ENCODE measurements at regions not wholly inside any gene's neighbourhood (a gene's known extent, or its start where the extent isn't known, plus 50 kb on each side); places are given as distances from the start of the nearest gene placed in this dataset.

- Histone ChIP-seq H3K4me3 (peak overlapping the region; percentile 55), H3K27ac (peak overlapping the region in 1 of 2 donors; percentile 82), H3K27me3 (no peaks in the 10 kb centered on the region), H3K4me1 (ENCODE audit: insufficient read depth) (no peaks in the 10 kb centered on the region), H3K9me3 (no peaks in the 10 kb centered on the region), H3K36me3 (no peaks in the 10 kb centered on the region)
- intact Hi-C loops (cut with DNase I): loop anchor here in 2 of 4 donors (5.0 to 10.0 kb wide), 3 partner anchors 40 to 173 kb away; a partner anchor contains a TSS
- DNase-seq: no peak
- TF ChIP-seq, protein P1, sequence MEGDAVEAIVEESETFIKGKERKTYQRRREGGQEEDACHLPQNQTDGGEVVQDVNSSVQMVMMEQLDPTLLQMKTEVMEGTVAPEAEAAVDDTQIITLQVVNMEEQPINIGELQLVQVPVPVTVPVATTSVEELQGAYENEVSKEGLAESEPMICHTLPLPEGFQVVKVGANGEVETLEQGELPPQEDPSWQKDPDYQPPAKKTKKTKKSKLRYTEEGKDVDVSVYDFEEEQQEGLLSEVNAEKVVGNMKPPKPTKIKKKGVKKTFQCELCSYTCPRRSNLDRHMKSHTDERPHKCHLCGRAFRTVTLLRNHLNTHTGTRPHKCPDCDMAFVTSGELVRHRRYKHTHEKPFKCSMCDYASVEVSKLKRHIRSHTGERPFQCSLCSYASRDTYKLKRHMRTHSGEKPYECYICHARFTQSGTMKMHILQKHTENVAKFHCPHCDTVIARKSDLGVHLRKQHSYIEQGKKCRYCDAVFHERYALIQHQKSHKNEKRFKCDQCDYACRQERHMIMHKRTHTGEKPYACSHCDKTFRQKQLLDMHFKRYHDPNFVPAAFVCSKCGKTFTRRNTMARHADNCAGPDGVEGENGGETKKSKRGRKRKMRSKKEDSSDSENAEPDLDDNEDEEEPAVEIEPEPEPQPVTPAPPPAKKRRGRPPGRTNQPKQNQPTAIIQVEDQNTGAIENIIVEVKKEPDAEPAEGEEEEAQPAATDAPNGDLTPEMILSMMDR (IDR thresholded peaks at IDR 0.05): no peak
- TF ChIP-seq EP300 (IDR thresholded peaks at IDR 0.05): no peak
- no peak for TF ChIP-seq POLR2A (IDR thresholded peaks at IDR 0.05)
Measured at GRCh38 chr6:26197636-26197932, 110.4 kb downstream of the HFE start.

DNA sequence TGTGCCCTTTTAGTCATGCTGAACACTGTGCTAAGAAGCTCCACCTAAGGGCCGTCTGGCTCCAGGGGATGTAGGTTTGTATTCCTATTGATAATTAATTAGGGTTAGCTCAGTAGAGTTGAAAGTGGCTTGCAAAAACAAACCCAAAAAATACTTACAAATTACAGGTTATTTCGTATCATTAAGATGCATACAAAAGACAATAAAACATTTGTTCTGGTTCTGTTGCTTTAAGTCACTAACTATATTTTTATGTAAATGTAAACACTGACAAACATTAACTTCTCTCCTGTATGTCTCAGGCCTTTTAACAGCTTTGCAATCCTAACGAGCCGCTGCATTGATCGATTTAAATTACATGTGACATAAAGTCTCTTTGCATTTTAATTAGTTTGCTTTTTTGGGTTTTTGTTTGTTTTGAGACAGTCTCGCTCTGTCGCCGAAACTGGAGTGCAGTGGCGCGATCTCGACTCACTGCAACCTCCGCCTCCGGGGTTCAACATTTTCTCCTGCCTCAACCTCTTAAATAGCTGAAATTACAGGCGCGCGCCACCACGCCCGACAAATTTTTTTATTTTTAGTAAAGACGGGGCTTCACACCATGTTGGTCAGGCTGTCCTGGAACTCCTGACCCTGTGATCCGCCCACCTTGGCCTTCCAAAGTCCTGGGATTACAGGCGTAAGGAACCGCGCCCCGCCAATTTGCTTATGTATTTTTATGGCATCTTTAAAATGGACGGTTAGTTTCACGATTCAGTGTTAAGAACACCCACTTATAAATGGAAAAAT is 110.9 kb downstream of the HFE start:
- peak overlapping the region; percentile 42 to 86 for H3K27ac ChIP-seq
- intact Hi-C loops (cut with DNase I): loop anchor here in 2 of 4 donors (5.0 to 10.0 kb wide), 3 partner anchors 41 to 173 kb away; a partner anchor contains a TSS
- no peaks in the 10 kb centered on the region for H3K27me3 ChIP-seq
- peak overlapping the region; percentile 55 for H3K4me3 ChIP-seq
- no peaks in the 10 kb centered on the region for H3K36me3 ChIP-seq
- TF ChIP-seq POLR2A (IDR thresholded peaks at IDR 0.05) (no peak), EP300 (IDR thresholded peaks at IDR 0.05) (no peak)
- TF ChIP-seq, protein P1 (IDR thresholded peaks at IDR 0.05): no peak
- H3K9me3 ChIP-seq: no peaks in the 10 kb centered on the region
- 1 to 3% (median 2%) methylated on average over 26 of the region's 26 CpGs for WGBS, 3 donors
- no peaks in the 10 kb centered on the region for H3K4me1 ChIP-seq (ENCODE audit: insufficient read depth)
- DNase-seq: peak in 1 of 5 donors; percentile 57

- no peak for TF ChIP-seq POLR2A (IDR thresholded peaks at IDR 0.05)
- TF ChIP-seq, protein P1 (IDR thresholded peaks at IDR 0.05): no peak
- TF ChIP-seq EP300 (IDR thresholded peaks at IDR 0.05): no peak
- no peaks in the 10 kb centered on the region for H3K36me3 ChIP-seq
- no peak for DNase-seq
- peak overlapping the region; percentile 55 for H3K4me3 ChIP-seq
- H3K4me1 ChIP-seq (ENCODE audit: insufficient read depth): peaks cover 1% of the 10 kb centered on the region
- no peaks in the 10 kb centered on the region for H3K27me3 ChIP-seq
- 0 to 1% (median 0%) methylated on average over 8 to 12 of the region's 12 CpGs for WGBS, 3 donors
- intact Hi-C loops (cut with DNase I): loop anchor here in 2 of 4 donors (5.0 to 10.0 kb wide), 3 partner anchors 41 to 174 kb away; a partner anchor contains a TSS
- H3K27ac ChIP-seq: peak overlapping the region; percentile 42 to 86
- no peaks in the 10 kb centered on the region for H3K9me3 ChIP-seq
Measured at GRCh38 chr6:26198722-26199056, 111.5 kb downstream of the HFE start.

DNA sequence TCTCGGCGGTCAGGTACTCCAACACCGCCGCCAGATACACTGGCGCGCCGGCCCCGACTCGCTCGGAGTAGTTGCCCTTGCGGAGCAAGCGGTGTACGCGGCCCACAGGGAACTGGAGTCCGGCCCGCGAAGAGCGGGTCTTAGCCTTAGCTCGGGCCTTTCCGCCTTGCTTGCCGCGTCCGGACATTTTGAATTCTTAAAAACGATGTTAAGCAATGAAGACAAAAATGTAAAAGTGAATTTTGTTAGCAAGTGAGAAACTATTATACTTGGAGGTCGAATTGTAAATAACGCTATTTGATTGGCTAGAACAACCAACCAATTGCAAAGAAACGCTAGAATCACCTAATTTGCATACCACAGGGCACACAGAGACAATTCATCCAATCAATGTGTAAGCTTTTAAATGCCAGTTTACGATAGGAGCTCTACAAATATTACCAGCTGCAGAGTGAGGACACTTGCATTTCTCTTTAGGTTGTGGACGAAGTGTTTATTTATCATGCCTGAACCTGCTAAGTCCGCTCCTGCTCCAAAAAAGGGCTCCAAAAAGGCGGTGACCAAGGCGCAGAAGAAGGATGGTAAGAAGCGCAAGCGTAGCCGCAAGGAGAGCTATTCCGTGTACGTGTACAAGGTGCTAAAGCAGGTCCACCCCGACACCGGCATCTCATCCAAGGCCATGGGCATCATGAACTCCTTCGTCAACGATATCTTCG is 112.0 kb downstream of the HFE start:
- Histone ChIP-seq H3K27me3 (no peaks in the 10 kb centered on the region), H3K27ac (peak overlapping the region; percentile 42 to 86), H3K4me1 (ENCODE audit: insufficient read depth) (peaks cover 3% of the 10 kb centered on the region), H3K36me3 (no peaks in the 10 kb centered on the region), H3K9me3 (no peaks in the 10 kb centered on the region), H3K4me3 (peak overlapping the region; percentile 55)
- no peak for TF ChIP-seq EP300 (IDR thresholded peaks at IDR 0.05)
- TF ChIP-seq POLR2A (IDR thresholded peaks at IDR 0.05): peak; percentile 67
- peak; percentile 65 to 79 (median 69) for DNase-seq
- WGBS, 3 donors: 0 to 1% (median 0%) methylated on average over 42 of the region's 42 CpGs
- intact Hi-C loops (cut with DNase I): loop anchor here in 2 of 4 donors (5.0 to 10.0 kb wide), 3 partner anchors 42 to 174 kb away; a partner anchor contains a TSS
